ENCODE measurements at regions not wholly inside any gene's neighbourhood (a gene's known extent, or its start where the extent isn't known, plus 50 kb on each side); places are given as distances from the start of the nearest gene placed in this dataset.
"Not testable (repeated sequence)": the region's sequence is repeated elsewhere in the genome, so short reads cannot be mapped to it uniquely, and the experiment has no call there.

GRCh38 chr3:30426293-30426993 lies 180.0 kb upstream of the TGFBR2 start:
- peak; percentile 12 for DNase-seq
- in situ Hi-C loops (cut with HindIII; ENCODE audit: low pct_ligation_motif_present, low pct_unique_long_range_greater_than_20kb, low sequenced_read_pairs) = no loop called here

GRCh38 chr3:30428251-30428650 lies 178.2 kb upstream of the TGFBR2 start:
- in situ Hi-C loops (cut with HindIII; ENCODE audit: low pct_ligation_motif_present, low pct_unique_long_range_greater_than_20kb, low sequenced_read_pairs) = no loop called here

DNA sequence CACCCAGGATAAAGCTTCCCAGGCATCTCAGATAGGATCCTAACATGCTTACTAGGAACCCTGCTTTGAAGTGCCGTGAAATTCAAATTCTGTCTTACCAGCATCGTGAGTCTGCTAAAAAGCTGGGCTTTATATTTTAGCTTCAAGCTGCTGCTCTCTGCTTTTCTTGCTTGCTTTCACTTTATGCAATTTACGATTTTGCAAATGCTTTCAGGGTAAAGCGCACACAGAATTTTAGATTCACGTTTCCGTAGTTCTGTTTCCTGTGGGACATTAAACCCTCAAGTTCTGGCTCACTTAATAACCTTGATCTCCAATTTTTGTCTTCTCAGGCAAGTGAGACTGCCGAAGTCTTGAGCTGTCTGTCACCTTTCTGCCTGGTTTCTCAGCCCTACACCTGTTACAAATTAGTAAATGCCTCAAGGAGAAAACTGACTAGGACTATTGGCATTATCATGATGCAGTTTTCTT lies 170.5 kb upstream of the TGFBR2 start:
- in situ Hi-C loops (cut with HindIII; ENCODE audit: low pct_ligation_motif_present, low pct_unique_long_range_greater_than_20kb, low sequenced_read_pairs) = no loop called here
- DNase-seq = no peak

More at GRCh38 chr3:30428251-30428650, 178.2 kb upstream of the TGFBR2 start:
- DNase-seq = peak; percentile 55

- in situ Hi-C loops (cut with HindIII; ENCODE audit: low pct_ligation_motif_present, low pct_unique_long_range_greater_than_20kb, low sequenced_read_pairs) = no loop called here
- no peak for DNase-seq
These were observed 169.2 kb upstream of the TGFBR2 start for GRCh38 chr3:30437171-30437601.

- in situ Hi-C loops (cut with HindIII; ENCODE audit: low pct_ligation_motif_present, low pct_unique_long_range_greater_than_20kb, low sequenced_read_pairs) = no loop called here
- DNase-seq = no peak
These were observed 168.3 kb upstream of the TGFBR2 start for GRCh38 chr3:30438126-30438525.

DNA sequence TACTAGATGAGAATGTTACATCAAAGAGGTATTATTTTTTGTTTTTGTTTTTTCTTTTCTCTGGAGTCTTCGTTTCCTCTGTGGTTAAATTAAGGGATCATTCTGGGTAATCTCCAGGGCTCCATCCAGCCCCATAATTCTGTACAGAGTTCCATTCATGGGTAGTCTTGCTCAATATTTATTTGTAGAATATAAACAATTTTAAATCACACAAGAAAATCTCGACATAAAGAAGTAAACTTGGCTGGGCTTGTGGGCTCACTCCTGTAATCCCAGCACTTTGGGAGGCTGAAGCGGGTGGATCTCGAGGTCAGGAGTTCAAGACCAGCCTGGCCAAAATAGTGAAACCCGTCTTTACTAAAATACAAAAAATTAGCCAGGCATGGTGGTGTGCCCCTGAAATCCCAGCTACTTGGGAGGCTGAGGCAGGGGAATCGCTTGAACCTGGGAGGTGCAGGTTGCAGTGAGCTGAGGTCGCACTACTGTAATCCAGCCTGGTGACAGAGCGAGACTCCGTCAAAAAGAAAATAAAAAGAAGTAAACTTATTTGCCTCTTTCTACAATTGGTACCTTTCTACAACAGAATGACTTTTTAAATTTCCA lies 166.8 kb upstream of the TGFBR2 start:
- DNase-seq = no peak

GRCh38 chr3:30440147-30440604 lies 166.2 kb upstream of the TGFBR2 start:
- in situ Hi-C loops (cut with HindIII; ENCODE audit: low pct_ligation_motif_present, low pct_unique_long_range_greater_than_20kb, low sequenced_read_pairs) = no loop called here
- DNase-seq = peak; percentile 17

More for the DNA sequence above, 166.8 kb upstream of the TGFBR2 start:
- in situ Hi-C loops (cut with HindIII; ENCODE audit: low pct_ligation_motif_present, low pct_unique_long_range_greater_than_20kb, low sequenced_read_pairs) = no loop called here

DNA sequence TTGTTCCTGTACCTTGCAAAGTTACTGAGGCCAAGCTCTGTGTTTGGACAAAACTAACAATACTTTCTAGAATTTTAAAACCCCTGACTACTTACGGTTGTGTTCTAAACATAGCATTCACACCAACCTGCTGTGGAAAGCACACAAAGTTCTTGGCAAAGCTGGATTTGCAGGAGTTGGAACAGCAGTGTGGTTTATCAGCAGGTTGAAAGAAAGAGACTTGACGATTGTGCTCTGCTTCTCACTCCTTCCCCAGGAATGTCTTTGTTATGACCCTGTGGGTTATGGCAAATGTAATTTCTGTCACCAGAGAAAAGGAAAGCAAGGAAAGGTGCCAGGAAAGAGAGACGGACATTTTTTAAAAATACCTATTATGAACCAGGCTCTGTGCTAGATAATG lies 165.5 kb upstream of the TGFBR2 start:
- in situ Hi-C loops (cut with HindIII; ENCODE audit: low pct_ligation_motif_present, low pct_unique_long_range_greater_than_20kb, low sequenced_read_pairs) = no loop called here
- DNase-seq = no peak

- DNase-seq = no peak
- in situ Hi-C loops (cut with HindIII; ENCODE audit: low pct_ligation_motif_present, low pct_unique_long_range_greater_than_20kb, low sequenced_read_pairs) = no loop called here
These were observed 162.4 kb upstream of the TGFBR2 start for GRCh38 chr3:30443756-30444673.

DNA sequence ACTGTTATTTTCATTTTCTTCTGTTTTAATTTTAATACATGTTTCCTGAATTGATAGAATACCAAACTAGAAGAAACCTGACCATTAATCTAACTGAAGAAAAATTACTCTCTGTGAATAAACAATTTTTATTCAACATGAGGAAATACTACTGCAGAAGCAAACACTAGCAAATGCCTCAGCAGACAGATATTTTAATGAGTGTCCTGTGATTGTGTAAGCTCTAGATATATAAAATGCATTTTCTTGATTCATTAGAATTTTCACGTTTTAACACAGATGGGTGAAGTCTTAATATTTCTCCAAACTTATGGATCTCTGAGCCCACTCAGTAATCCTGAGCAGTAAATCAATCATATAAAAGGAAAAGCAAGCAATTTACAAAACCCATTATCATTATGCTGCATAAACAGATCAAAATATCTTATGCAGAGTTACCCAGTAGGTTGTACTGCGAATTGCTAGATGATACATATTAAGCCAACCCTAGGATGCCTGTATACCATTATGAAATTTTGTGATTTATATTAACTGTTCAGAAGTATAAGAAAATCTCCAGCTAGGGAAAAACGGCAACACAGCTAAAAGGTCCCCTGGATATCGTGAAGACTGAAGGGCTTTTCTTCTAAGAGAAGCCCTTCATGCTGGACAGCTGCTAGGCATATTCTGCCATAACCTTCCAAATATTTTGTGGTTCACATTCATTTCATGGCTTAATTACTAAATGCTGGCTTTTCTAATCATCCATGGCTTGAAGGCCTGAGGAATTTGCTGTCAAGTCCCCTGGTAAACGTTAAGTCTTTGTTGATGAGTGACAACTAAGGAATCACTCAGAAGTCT lies 157.7 kb upstream of the TGFBR2 start:
- in situ Hi-C loops (cut with HindIII; ENCODE audit: low pct_ligation_motif_present, low pct_unique_long_range_greater_than_20kb, low sequenced_read_pairs) = no loop called here

GRCh38 chr3:30449290-30449632 lies 157.1 kb upstream of the TGFBR2 start:
- in situ Hi-C loops (cut with HindIII; ENCODE audit: low pct_ligation_motif_present, low pct_unique_long_range_greater_than_20kb, low sequenced_read_pairs) = no loop called here

More for the DNA sequence above, 157.7 kb upstream of the TGFBR2 start:
- DNase-seq = no peak

DNA sequence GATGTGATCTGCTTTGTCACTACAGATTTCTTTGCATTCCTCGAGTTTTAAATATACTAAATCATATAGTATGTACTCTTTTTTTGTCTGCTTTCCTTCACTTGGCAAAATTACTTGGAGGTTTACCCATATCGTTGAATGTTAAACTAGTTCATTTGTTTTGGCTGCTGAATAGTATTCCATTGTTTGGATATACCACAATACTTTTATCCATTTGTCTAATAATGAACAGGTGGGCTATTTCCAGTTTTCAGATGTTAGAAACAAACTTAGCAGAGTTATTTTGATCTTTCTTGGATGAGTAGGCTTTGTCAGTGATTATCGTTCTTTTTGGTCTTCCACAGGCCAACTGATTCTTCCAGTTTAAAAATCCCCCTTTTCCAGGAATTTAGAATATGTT lies 154.0 kb upstream of the TGFBR2 start:
- no peak for DNase-seq
- in situ Hi-C loops (cut with HindIII; ENCODE audit: low pct_ligation_motif_present, low pct_unique_long_range_greater_than_20kb, low sequenced_read_pairs) = no loop called here

More at GRCh38 chr3:30449290-30449632, 157.1 kb upstream of the TGFBR2 start:
- no peak for DNase-seq

GRCh38 chr3:30453360-30454039 lies 152.9 kb upstream of the TGFBR2 start:
- no peak for DNase-seq

DNA sequence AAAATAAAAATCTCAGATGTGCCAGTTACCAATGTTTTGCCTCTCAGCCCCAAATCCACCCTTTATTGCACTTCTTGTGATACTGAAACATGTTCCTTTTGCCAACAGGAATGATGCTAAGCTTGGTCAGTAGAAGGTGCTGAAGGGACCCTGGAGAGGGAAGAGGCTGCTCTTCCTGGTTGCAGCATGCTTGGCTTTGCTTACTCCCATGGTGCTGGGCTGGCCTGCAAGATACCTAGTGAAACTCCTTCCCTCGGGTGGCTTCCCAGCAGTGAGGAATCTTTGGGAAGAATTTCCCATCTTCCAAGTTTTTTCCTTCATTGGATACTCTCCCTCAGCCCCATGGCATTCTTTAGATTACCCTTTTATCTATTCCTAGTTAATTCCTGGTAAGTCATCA lies 151.8 kb upstream of the TGFBR2 start:
- no peak for DNase-seq
- in situ Hi-C loops (cut with HindIII; ENCODE audit: low pct_ligation_motif_present, low pct_unique_long_range_greater_than_20kb, low sequenced_read_pairs) = no loop called here

More at GRCh38 chr3:30453360-30454039, 152.9 kb upstream of the TGFBR2 start:
- in situ Hi-C loops (cut with HindIII; ENCODE audit: low pct_ligation_motif_present, low pct_unique_long_range_greater_than_20kb, low sequenced_read_pairs) = no loop called here

- DNase-seq; in situ Hi-C loops (cut with HindIII; ENCODE audit: low pct_ligation_motif_present, low pct_unique_long_range_greater_than_20kb, low sequenced_read_pairs): not testable (repeated sequence)
These were observed 151.3 kb upstream of the TGFBR2 start for GRCh38 chr3:30455112-30455511.

- in situ Hi-C loops (cut with HindIII; ENCODE audit: low pct_ligation_motif_present, low pct_unique_long_range_greater_than_20kb, low sequenced_read_pairs) = no loop called here
- no peak for DNase-seq
These were observed 150.6 kb upstream of the TGFBR2 start for GRCh38 chr3:30455840-30456239.

DNA sequence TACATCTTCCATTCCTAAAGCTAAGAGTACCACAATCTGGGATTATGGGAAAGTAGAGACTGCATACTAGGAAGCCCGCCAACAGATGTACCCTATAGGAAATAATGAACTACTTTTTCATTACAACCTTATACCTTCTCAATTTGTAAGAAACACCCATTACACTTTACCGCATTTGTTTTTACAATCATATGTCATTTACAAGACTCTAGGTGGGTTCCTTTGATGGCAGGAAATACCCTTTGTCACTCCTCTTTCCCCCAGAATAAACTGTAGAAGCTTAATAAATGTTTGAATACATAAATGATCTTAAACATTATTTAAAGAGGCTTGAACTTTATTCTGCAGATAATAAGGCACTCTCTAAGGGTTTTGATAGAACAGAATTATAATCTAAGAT lies 150.1 kb upstream of the TGFBR2 start:
- no peak for DNase-seq
- in situ Hi-C loops (cut with HindIII; ENCODE audit: low pct_ligation_motif_present, low pct_unique_long_range_greater_than_20kb, low sequenced_read_pairs) = no loop called here

- in situ Hi-C loops (cut with HindIII; ENCODE audit: low pct_ligation_motif_present, low pct_unique_long_range_greater_than_20kb, low sequenced_read_pairs) = no loop called here
- DNase-seq = no peak
These were observed 149.3 kb upstream of the TGFBR2 start for GRCh38 chr3:30457081-30457480.
